GM12865 (cell line): ENCODE measurements at regions not wholly inside any gene's neighbourhood (a gene's known extent, or its start where the extent isn't known, plus 50 kb on each side); places are given as distances from the start of the nearest gene placed in this dataset.

Experiments used
- DNase-seq: peaks from one replicate; pipeline ENCODE4 v3.0.0; 2010; ENCODE audit warnings: low read depth
- H3K4me3 ChIP-seq: 2 replicates; pipeline ENCODE4 v1.5.1; 2011; ENCODE audit warnings: mild to moderate bottlenecking, low read depth, low read length, control low read depth
- CTCF ChIP-seq: IDR thresholded peaks from 2 replicates; pipeline ENCODE4 v1.5.1; 2011; ENCODE audit warnings: low read length, control low read depth, low read depth, inconsistent platforms; ENCODE audit not compliant: insufficient read depth; ENCODE audit errors: missing control alignments

DNA sequence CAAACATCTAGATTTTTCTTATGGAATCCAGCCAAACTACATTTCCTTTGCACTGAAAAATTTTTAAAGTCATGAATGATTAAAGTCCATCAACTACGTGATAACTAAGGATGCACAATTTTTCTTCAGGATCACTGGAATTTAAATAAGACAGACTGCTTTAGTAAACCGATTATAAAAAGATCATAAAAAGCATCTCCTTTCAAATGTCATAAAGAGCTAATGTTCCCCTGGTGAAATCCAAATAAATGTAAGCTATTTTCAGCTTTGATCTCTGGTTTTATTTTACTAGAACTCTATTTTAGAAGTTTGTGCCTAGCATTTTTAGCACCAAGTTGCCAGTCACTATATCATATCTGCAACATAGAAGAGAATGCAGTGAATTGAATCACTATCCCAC is 460.8 kb downstream of the RFC3 start:
- TF ChIP-seq CTCF, result no peak
- DNase-seq, result no peak
- H3K4me3 ChIP-seq, result no peak overlapping the region

DNA sequence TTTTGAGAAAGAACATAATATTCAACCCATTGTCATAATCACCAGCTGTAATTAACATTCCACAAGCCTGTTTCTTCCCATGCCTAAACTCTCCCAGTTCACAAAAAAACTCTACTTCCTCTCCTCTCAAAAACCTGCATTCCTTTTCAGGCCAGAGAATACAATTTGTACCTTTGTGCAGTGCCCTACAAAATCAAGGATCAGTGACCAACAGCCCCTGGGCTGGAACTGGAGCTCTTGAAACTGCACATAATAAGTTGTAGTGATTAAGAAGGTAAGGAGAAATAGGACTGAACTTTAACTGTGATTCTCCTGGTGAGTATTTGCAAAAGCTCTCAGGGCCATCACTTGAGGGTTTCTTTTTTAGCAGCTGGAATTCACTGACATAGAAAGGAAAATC is 472.7 kb downstream of the RFC3 start:
- DNase-seq, result no peak
- no peak for TF ChIP-seq CTCF
- no peak overlapping the region for H3K4me3 ChIP-seq

DNA sequence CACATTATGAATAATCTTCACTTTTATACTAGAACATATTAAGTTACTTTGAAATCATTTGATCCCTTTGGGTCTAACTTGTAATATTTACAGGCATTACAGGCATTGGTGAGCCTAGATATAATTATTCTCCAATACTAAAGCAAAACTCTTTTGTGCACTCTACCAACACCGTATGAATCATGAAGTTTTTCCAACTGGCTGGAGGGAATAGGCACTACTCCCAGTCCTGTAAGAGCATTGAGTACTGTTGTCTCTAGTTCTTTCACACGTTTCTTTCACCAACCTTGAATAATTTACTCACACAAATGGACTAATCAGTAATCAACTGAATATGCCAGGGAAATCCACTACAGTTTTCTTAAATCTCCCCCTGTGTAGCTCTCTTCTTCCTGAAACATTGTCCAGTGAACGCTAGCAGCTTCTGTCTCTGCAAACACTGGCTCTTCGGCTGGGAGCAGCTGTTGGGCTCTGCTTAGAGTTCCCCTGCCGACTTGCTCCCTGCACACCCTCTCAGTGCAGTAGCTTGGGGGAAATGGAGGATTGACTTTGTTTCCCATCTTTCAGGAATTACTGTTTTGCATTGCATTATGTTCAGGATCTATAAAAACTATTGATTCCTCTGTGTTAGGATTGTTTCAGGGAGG is 476.7 kb downstream of the RFC3 start:
- no peak for TF ChIP-seq CTCF
- DNase-seq, result no peak
- H3K4me3 ChIP-seq, result no peak overlapping the region

- TF ChIP-seq CTCF, result no peak
- DNase-seq, result no peak
- no peak overlapping the region for H3K4me3 ChIP-seq
Measured at GRCh38 chr13:34300559-34300958, 482.6 kb downstream of the RFC3 start.

DNA sequence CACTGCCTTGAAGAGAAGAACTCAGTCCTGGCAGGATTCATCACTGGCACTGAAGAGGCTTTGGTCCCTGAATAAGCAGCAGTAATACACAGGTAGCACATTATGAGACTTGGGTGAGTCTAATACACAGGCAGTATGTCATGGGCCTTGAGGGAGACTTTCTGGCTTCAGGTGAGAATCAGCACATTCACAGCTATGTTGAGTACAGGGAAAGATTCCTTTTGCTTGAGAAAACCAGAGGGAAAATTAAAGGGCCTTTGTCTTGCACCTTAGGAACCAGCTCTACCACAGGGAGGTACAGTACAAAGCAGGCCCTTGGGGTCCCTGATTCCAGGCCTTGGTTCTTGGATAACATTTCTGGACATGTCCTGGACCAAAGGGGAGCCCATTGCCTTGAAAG is 484.6 kb downstream of the RFC3 start:
- DNase-seq, result no peak
- H3K4me3 ChIP-seq, result no peak overlapping the region
- TF ChIP-seq CTCF, result no peak

GRCh38 chr13:34303346-34303745 is 485.4 kb downstream of the RFC3 start:
- H3K4me3 ChIP-seq, result no peak overlapping the region
- no peak for TF ChIP-seq CTCF
- no peak for DNase-seq

DNA sequence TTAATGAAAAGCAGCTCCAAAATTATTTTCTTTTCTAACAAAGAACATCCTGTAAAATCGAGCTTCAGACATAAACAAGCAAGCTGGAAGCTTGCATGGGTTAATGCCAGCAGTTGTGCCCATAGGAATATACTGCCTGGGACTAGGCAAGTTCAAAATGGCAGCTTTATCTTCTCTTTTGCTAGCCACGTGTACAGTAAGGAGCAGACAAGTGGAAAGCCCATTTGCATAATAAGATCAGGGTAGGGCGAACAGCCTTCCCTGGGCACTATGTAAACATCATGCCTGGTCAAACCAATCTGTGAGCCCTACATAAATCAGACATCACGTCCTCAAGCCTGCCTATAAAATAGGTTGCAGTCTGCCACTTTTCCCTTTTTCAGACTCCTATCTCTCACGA is 489.7 kb downstream of the RFC3 start:
- DNase-seq, result no peak
- TF ChIP-seq CTCF, result no peak
- H3K4me3 ChIP-seq, result no peak overlapping the region
